HFFc6 (cell line): ENCODE measurements at regions not wholly inside any gene's neighbourhood (a gene's known extent, or its start where the extent isn't known, plus 50 kb on each side); places are given as distances from the start of the nearest gene placed in this dataset.

Experiments used
- DNase-seq: peaks from one replicate; pipeline ENCODE4 v3.0.0-alpha.2; 2018
- H3K27ac Mint-ChIP-seq: 2 replicates; pipeline ENCODE4 v1.8.0; 2020; ENCODE audit warnings: mild to moderate bottlenecking, mixed read lengths
- H3K27me3 Mint-ChIP-seq: 2 replicates; pipeline ENCODE4 v1.8.0; 2021; ENCODE audit warnings: mild to moderate bottlenecking, moderate library complexity, mixed read lengths; ENCODE audit not compliant: insufficient read depth
- H3K36me3 Mint-ChIP-seq: 2 replicates; pipeline ENCODE4 v1.8.0; 2021; ENCODE audit warnings: low read depth, mixed read lengths
- H3K4me1 Mint-ChIP-seq: 2 replicates; pipeline ENCODE4 v1.8.0; 2020; ENCODE audit warnings: low read depth, mixed read lengths
- H3K4me3 Mint-ChIP-seq: 2 replicates; pipeline ENCODE4 v1.8.0; 2020; ENCODE audit warnings: mild to moderate bottlenecking, moderate library complexity, mixed read lengths
- H3K9me3 Mint-ChIP-seq: 2 replicates; pipeline ENCODE4 v1.8.0; 2020; ENCODE audit warnings: mild to moderate bottlenecking, mixed read lengths
- CTCF ChIP-seq: fragments of 200-600 bp; sonication (generic); IDR thresholded peaks from 2 replicates; pipeline ENCODE4 v1.5.0; 2021; ENCODE audit warnings: antibody characterized with exemption, mild to moderate bottlenecking

- Mint-ChIP-seq H3K36me3 (no peaks in the 10 kb centered on the region), H3K4me1 (no peaks in the 10 kb centered on the region)
These were observed 86.9 kb downstream of the FGF9 start for GRCh38 chr13:21757763-21758162.

GRCh38 chr13:21758441-21758840 is 87.6 kb downstream of the FGF9 start:
- no peak for DNase-seq
- no peaks in the 10 kb centered on the region; the same call in 1 of the 2 replicates for H3K27me3 Mint-ChIP-seq
- no peak for TF ChIP-seq CTCF
- H3K4me3 Mint-ChIP-seq, result no peak overlapping the region
- H3K4me1 Mint-ChIP-seq, result no peaks in the 10 kb centered on the region
- H3K9me3 Mint-ChIP-seq, result peaks cover 14% of the 10 kb centered on the region
- no peak overlapping the region for H3K27ac Mint-ChIP-seq
- H3K36me3 Mint-ChIP-seq, result no peaks in the 10 kb centered on the region

More at GRCh38 chr13:21757763-21758162, 86.9 kb downstream of the FGF9 start:
- DNase-seq, result no peak
- H3K27ac Mint-ChIP-seq, result no peak overlapping the region
- no peaks in the 10 kb centered on the region; the same call in 1 of the 2 replicates for H3K27me3 Mint-ChIP-seq
- peaks cover 14% of the 10 kb centered on the region for H3K9me3 Mint-ChIP-seq
- no peak overlapping the region for H3K4me3 Mint-ChIP-seq
- TF ChIP-seq CTCF, result no peak

GRCh38 chr13:21759463-21759862 is 88.6 kb downstream of the FGF9 start:
- TF ChIP-seq CTCF, result no peak
- Mint-ChIP-seq H3K36me3 (no peaks in the 10 kb centered on the region), H3K27me3 (no peaks in the 10 kb centered on the region; the same call in 1 of the 2 replicates), H3K27ac (no peak overlapping the region), H3K4me3 (no peak overlapping the region), H3K4me1 (no peaks in the 10 kb centered on the region), H3K9me3 (peaks cover 14% of the 10 kb centered on the region)
- no peak for DNase-seq

- Mint-ChIP-seq H3K27me3 (no peaks in the 10 kb centered on the region; the same call in 1 of the 2 replicates), H3K9me3 (peaks cover 14% of the 10 kb centered on the region), H3K36me3 (no peaks in the 10 kb centered on the region), H3K4me3 (no peak overlapping the region), H3K4me1 (no peaks in the 10 kb centered on the region), H3K27ac (no peak overlapping the region)
- DNase-seq, result no peak
- TF ChIP-seq CTCF, result no peak
These were observed 89.0 kb downstream of the FGF9 start for GRCh38 chr13:21759911-21760310.

- H3K4me3 Mint-ChIP-seq, result no peak overlapping the region
- H3K27me3 Mint-ChIP-seq, result no peaks in the 10 kb centered on the region; the same call in 1 of the 2 replicates
- no peaks in the 10 kb centered on the region for H3K4me1 Mint-ChIP-seq
- H3K27ac Mint-ChIP-seq, result no peak overlapping the region
- H3K36me3 Mint-ChIP-seq, result no peaks in the 10 kb centered on the region
- TF ChIP-seq CTCF, result no peak
- no peak for DNase-seq
- H3K9me3 Mint-ChIP-seq, result peaks cover 7% of the 10 kb centered on the region
These were observed 90.9 kb downstream of the FGF9 start for GRCh38 chr13:21761770-21762169.

GRCh38 chr13:21762512-21762911 is 91.6 kb downstream of the FGF9 start:
- H3K27ac Mint-ChIP-seq, result no peak overlapping the region
- H3K9me3 Mint-ChIP-seq, result peaks cover 11% of the 10 kb centered on the region
- no peak for DNase-seq
- no peak for TF ChIP-seq CTCF
- H3K36me3 Mint-ChIP-seq, result no peaks in the 10 kb centered on the region
- H3K4me3 Mint-ChIP-seq, result no peak overlapping the region
- no peaks in the 10 kb centered on the region; the same call in 1 of the 2 replicates for H3K27me3 Mint-ChIP-seq
- H3K4me1 Mint-ChIP-seq, result no peaks in the 10 kb centered on the region
